CD4-positive, alpha-beta T cell treated with Interleukin-4 for 1 hour (primary cell): ENCODE measurements at regions not wholly inside any gene's neighbourhood (a gene's known extent, or its start where the extent isn't known, plus 50 kb on each side); places are given as distances from the start of the nearest gene placed in this dataset.

ENCODE experiments used
- DNase-seq, 2 donors: peaks; one replicate each; pipeline ENCODE4 v3.0.0-alpha.2; 2020 to 2022

DNA sequence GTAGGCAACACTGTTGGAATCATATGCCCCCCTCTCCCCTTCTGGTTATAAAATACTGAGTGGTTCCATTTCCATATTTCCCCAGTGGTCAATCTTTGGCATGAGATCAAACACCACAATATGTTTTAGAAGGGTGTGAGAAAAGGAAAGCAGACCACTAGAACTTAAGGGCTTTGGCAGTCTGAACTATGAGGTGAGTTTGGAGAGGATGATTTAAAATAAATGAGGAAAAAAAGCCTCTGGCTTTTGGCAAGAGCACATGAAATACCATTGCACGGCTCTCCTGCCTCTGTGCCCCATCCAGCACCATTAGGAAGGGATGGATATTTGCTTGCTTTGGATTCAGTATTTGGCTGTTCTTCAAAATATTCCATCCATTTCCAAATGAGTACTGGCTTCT is 339.5 kb upstream of the C1orf87 start:
- DNase-seq = no peak

DNA sequence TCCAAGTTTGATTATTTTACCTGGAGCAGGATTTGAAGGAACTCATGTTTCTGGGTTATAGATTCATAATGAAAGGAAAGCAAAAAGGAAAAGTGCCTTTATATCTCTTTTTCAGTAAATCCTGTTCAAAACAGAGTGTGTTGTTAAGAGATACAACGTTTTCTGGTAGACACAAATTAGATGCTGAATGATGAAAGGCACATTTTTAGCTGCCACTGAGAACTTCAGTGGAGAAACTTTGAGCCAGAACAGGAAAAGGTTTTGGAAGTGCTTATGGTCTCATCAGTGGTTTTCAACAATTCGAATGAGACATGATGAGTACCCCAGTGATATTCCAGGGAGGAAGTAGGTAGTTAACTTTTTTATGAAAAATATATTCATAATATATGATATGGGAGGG is 338.0 kb upstream of the C1orf87 start:
- DNase-seq = no peak

DNA sequence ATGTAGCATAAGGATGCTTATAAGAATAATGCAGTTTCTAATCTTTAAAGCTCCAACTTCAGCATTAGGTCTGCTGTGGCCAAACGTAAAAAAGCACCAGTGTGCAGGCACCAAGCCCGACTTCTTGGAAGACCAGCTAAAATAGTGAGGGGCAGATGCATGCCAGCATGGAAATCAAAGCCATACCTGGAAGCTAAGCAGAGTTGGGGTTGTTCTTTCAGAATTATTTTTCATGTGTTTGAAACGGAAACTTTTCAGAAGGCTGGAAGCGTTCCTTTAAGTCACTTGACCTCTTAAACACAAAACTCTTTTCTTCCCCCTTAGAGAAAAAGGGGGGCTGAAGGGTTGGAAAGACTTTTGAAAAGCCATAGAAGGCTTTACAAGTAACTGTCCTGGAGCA is 329.2 kb upstream of the C1orf87 start:
- no peak for DNase-seq

DNA sequence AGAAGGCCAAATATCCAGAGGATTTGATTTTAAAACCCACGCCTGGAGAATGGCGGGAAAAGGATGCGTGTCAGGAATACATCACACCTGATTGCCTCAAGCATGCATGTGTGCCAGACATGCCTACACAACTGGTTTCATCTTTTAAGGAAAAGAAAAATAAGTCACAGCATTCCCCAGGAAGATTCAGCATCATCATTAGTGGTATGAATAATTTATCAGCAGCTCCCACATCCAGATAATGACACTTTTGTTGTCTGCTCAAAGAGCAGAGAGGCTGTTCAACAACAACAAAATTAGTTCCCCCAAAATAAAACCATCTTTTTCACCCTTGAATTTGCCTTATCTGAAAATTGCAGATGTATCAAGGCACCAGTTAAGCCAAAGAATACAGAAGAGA is 328.6 kb upstream of the C1orf87 start:
- DNase-seq = no peak

DNA sequence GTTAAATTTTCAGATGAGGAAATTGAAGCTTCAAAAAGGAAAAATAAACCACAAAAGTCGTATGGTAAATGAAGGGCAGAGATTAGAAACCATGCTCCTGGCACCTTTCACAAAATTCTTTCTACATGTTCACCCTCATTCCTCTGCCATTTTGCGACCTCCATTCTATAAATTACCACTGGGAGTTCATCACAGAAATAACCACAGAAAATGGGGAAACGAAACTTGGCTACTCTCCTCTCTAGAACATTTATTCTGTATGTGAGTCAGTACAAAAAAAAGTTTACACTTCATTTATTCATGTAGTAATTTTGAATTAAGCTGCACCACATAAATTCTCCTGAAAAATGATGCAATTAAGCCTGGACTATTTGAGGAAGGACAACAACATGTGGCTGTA is 320.9 kb upstream of the C1orf87 start:
- no peak for DNase-seq

DNA sequence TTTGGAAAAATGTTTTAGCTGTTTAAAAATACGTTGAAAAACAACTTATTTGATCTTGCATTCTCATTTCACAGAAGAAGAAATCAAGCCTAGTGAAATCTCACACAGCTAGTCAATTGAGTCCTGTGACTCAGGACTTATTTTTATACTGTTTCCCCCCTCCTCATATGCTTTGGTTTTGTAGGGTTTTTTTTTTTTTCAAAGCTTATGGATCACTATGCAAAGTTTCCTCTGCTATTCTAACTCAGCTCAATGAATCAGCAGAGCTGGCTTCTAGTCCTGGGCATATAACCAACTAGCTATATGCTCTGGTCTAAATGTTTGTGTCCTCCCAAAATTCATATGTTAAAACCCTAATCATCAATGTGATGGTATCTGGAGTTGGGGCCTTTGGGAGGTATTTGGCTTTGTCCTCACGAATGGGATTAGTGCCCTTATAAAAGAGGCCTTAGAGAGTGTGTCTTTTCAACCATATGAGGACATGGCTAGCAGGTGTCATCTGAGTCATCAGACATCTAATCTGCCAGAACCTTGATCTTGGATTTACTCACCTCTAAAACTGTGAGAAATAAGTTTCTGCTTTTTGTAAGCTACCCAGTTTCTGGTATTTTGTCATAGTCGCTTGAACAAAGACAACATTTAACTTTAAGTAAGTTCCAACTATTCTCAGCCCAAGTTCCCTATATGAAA is 317.2 kb upstream of the C1orf87 start:
- DNase-seq = no peak

DNA sequence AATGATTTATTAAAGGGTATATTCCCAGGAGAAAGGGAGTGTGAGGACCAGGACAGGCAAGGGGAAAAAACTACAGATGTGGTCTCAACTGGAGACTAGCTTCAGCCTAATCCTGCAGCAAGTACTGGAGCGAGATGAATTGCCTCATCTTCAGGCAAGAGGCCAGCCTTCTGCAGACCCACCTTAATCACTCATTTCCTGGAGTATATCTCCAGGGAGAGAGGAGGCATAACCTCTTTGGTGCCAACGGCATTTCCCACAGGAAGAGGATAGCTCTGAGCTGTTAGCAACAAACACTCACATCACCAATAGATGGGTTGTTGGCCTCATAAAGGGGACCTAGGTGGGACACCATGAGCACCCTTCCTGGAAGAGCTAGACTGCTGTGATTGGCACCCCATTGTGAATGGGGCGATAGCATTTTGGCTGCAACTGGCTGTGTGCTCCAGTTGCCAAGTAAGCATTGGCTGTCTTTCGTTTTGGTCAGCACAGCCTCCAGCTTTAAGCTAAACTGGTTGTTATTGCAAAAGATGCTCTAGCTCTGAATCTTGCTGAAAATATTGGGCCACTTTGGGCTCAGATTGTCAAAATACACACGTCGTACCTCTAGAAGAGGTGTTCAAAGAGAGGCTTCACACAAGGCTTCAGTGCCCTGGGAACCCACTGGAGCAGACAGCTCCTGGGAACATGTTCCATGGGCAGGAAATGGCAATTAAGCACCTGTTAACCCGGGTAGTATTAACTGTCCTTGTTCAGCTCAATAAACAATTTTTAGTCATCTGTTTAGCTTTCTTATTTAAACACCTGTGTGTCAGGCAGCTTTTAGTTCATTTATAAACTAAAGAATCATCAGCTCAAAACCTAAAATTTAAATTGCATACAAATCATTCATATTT is 314.8 kb upstream of the C1orf87 start:
- no peak for DNase-seq

DNA sequence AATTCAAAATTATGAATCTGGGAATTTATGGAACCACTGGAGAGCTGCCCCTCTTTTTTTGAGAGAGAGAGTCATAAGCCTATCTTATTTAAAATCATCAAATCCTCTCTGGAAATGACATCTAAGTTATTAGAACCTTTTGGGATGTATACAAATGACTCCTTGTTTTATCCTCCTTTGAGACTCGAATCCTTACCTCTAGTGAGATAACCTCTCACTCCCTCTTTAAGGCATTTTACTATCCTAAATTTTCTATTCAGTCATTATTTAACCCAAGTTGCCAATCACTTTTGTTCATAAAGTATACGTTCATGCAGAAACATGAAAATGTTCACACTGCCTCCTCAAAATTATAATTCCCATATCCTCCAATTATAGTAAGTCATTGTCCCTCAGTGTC is 313.6 kb upstream of the C1orf87 start:
- no peak for DNase-seq

DNA sequence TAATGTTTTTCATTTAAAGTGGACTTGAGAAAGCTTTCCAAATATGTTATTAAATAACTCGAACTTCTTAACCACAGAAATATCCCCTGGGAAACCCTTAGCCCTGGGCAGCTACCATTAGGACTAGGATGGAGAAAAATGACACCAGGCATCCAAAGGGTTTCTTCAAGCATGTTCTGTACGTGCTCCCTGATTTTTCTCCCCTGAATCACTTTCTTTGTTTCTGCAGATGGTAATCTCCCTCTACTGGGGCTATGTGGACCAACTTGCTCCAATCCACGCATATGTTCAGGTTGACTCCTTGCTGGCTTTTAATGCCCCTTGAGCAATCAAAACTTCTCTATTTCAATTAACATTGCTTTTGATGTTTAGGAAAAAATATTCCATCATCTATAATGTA is 312.7 kb upstream of the C1orf87 start:
- no peak for DNase-seq

DNA sequence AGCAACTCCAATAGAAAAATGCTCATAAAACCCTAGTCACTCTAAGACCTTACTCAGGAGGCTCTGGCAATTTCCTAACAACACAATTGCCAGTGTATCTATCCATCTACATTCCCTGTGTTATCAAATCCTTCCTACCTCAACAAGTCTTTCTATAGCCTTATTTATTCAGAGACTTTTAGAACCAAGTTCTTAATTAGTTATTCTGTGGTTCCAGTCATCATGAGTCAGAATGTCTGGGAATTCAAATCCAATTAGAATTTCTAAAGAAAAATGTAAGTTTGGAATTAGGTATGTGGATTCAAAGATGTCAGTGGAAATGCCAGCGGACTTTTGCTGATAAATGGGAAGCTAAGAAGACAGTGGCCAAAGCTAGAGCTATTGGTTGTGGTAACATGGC is 302.6 kb upstream of the C1orf87 start:
- no peak for DNase-seq

DNA sequence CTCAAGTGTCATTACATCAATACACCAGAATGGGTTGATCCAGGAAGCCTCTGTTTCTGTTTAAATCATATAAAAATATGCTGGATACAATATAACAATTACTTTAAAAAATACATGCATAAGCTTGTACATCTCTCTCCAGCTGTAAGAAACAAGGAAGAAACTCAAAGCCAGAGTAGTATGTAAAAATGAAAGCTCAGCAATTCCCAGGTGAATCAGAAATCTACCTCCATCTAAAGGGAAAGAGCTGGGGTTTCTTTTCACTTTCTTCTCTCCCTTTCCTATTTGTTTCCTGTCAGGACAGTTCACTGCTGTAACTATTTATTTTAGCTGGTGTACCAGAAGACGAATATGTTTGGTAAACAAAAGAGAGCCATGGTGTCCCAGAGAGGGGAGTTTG is 301.0 kb upstream of the C1orf87 start:
- DNase-seq = no peak

DNA sequence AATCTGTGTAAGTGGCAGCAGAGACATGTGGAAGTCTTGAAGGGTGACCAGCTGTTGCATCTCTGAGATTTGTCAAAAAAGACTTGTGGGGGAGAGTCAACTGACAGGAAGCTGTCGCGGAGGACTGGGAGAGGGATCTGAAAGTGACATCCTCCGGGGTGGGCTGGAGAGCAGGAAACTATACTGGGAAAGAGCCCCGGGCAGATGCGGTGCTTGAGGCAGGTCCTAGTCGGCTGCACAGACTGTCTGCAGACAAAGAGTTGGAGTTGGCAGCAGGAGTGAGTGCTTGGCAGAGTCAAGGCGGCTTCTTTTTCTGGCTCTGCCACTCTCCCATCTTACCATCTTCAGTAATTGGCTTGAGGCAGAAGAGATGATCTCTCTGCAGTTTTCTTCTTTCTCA is 294.0 kb upstream of the C1orf87 start:
- DNase-seq = no peak

DNA sequence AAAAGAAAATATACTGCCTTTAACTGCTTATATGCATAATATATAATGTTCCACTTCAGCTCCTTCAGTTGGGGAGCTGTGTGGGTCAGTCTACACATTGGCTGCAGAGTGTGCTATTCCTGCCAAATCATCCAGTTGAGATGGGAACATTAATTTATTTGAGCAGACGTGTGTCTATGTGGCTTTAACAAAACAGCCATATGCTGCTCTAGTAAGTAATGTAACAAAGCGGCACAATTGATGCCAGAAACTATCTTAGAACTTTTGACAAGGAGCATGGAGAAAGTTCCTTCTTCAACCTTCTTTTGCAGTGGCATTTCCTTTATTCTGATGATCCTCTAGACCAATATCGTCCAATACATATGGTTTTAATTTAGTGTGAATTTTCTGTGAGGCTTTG is 285.9 kb upstream of the C1orf87 start:
- DNase-seq = no peak

DNA sequence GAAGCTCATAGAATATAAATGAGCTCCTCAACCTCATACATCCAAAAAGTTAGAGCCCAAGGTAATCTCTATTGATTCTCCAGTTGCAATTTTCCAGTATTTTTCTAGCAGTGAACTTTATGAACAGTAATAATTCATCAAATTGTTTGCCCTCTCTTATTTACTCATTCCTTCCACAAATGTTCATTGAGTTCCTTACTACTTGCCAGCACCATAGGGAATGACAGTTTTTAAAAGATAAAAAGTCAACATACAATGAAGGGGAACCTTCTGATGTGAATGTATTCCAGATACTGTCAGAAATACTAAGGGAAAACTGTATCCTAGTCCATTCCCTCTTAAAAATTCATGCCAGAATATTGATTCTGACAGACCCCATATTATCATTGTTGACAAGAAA is 277.0 kb upstream of the C1orf87 start:
- no peak for DNase-seq

DNA sequence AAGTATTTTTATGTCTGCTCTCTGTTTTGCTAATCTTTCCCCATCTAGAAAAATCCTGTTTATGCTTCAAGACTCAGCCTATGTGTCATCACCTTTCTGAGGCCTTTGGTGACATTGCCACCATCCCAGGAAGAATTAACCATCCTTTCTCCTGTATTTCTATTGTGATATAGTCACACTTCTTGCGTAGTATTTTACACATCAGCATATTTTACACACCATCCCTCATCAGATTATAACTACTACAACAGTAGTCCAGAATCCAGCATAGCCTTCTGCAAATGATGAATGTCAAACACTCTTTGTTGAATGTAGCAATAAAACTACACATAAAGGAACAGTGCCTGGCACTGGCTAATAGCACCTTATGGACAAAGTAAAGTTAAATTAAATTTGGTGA is 275.3 kb upstream of the C1orf87 start:
- no peak for DNase-seq

DNA sequence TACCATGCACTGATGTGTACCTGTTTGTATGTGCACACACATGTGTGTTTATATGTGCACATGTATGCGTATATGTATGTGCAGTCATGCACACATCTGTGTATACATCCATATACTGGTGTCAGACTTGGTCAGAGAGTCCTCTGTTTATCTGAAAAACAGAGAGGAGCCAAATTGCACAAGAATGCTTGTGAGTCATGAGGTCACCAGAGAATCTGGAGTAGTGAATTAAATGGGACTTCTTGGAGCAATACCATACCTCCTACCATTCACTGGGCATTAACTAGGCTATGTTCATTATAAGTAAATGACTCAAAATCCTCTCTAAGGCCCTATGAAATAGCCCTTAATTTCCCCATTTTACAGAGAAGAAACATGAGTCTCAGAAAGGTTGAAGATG is 272.1 kb upstream of the C1orf87 start:
- no peak for DNase-seq

DNA sequence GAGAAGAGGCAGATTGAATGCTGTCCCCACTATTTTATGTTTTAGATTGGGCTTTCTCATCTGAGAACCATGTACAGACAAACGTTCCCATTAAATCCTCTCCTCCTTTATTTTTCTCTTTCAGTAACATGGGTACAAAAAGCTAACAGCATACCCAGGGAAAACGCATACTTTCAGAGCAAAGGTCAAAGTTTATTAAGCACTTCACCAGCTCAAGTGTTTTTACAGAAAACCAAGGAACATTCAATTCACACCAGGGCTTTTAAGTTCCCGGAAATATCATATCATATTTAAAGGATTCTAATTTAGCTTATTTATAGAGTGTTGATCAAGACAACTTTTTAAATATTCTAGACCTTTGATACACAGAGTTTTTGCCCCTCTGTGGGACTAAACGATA is 271.5 kb upstream of the C1orf87 start:
- no peak for DNase-seq

DNA sequence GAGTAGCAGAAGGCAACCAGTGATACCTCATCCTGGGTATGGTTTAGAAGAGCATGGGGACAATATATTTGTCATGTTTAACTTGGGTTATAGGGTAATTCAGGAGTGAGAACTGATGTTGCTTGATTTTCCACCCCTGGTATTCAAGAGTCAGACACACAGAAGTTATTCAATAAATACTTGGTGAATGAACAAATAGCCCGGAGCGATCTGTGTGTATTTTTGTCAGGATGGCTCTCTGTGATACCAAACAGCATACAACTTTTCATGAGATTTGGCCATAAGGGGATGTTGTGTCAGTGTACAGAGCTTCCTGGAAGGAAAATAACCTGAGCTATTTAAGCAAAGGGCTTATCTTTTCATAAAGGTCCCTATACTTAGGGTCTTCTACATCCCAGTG is 270.2 kb upstream of the C1orf87 start:
- no peak for DNase-seq

DNA sequence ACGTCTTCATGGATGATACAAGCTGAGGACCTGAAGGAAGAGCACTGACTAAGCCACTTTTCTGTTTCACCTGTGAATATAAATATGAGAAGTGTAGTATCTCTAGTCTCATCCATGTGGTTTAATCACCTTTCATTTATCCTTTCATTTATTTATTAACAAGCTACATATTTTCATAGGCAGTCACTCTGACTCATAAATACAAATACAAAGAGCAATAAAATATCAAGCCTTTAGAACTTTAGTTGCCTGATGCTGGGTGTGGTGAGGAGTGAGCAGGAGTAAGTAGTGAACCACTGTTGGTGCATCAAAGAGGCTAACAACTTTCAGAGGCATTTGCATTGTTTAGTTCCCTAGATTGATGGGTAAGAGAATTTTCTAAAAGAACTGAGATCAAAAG is 269.0 kb upstream of the C1orf87 start:
- no peak for DNase-seq

DNA sequence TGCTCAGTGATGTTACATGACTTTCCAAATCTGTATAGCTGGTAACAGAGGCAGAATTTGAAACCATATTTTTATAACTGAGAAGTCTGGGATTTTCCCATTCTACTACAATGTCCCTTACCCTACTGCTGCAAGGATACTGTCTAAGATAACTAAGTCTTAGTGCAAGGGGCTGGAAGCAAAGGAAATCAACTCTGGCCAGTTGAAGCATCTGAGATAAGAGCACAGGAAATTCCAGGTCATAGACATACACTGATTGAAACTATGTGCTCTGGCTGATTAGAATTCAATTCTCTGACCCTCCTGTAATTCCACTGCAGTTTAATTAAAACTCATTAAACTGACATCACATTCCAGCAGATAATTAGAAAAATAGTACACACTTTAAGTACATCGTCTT is 267.7 kb upstream of the C1orf87 start:
- DNase-seq = no peak

DNA sequence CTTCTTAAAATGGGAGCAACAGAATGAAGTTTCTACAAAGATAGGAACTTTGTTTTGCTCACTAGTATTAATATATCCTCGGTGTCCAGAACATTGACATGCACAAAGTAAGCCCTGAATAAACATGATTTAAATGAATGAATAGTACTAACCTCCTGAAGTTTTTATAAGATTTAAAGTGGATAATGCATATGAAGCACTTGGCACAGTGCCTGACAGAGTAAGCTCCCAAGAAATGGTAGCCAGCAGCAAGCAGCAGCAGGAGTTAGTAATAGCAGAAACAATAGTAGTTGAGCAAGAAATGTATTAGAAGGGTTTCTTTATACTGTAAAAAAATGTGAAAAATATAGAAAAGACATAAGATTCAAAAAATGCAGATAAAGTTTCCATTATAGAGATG is 258.1 kb upstream of the C1orf87 start:
- no peak for DNase-seq

DNA sequence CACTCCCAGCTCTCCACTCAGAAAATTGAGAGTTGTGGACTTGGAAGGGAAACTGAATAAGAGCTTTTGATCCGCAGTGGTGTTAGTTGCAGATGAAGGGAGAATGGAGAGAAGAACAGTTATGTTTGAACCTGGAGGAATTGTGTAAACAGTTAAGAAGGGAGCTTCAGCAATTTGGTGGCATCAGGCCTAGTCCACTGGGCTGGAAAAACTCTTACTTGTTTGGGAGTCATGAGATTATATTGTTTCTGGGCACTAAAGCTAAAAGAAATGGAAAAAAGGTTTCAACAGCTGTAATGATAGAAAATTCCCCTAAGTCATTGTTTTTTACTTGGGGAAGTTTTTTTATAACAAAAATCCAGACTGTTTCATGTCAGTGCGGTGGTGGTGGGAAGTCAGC is 256.1 kb upstream of the C1orf87 start:
- no peak for DNase-seq

DNA sequence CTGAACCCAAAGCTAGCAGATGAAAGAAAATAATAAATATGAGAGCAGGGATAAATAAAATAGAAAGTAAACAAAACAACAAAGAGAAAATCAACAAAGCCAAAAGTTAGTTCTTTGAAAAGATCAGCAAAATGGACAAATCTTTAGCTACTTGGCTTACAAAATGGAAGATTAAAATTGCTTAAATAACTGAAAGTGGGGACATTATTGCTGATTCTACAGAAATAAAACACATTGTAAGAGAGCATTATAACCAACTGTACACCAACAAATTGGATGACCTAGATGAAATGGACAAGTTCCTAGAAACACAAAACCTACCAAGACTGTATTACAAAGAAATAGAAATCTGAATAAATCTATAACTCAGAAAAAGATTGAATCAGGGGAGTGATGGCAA is 238.3 kb upstream of the C1orf87 start:
- no peak for DNase-seq

DNA sequence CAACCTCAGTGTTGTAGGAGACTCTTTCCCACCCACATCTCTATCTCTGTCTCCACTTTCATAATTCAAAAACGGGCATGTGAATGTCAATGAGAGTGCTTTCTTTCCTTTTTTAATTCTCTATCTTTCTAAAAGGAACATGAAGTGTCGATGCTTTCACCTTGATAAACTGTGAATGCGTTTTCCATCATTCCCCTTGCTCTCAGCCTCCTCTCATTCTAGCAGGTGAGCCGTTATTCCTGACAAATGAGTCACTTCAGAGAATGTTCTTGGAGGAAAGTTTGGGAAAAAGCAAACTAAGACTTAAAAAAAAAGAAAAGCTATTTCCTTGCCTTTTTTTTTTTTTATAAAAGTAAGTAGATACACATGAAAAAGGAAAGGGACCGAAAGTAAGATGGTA is 226.0 kb upstream of the C1orf87 start:
- no peak for DNase-seq

DNA sequence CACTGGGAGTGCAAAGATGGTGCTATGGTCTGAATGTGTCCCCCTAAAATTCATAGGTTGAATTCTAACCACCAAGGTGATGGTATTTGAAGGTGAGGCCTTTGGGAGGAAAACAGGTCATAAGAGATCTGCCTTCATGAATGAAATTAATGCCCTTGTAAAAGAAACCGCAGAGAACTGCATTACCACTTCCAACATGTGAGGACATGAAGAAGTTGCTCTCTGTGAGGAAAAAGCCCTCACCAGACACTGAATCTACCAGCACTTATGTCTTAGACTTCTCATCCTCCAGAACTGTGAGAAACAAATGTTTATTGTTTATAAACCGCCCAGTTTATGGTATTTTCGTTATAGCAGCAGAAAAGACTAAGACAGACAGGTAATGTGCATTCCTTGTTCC is 224.7 kb upstream of the C1orf87 start:
- DNase-seq = no peak
